HG02981 (cell line): ENCODE measurements at regions not wholly inside any gene's neighbourhood (a gene's known extent, or its start where the extent isn't known, plus 50 kb on each side); places are given as distances from the start of the nearest gene placed in this dataset.

Experiments used
- ATAC-seq: cut with Tn5 transposase; IDR thresholded peaks from one replicate; pipeline ENCODE4 v1.9.1; 2021; ENCODE audit warnings: mild to moderate bottlenecking, moderate library complexity; ENCODE audit not compliant: unreplicated experiment

DNA sequence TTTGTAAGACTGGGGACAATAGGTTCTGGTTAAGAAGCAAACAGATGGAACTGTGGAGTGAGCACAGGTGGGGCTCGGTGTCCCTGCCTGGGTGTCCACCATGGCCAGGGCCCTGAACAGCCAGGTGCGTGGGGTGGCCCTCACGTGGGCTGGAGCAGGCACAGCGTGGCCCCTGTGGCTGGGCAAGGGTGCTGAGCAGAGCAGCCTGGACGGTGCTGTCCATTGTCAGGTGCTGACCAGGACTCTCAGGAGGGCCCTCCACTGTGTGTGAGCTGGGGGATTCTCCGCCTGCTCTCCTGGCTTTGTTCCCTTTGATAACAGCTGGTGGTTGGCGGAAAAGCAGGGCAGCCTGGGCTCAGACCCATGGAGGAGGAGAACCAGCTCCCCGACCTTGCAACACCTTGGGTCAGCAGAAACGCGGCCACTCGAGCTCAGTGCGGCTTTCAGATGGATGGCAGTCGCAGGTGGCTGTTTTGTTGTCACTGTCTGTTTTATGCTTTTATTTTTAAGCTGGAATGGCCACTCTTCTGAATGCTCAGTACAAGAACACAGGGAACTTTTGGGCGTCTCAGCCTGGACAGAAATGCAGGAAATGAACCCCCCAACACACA, 273.9 kb upstream of the ADARB2 start:
- no peak for ATAC-seq

DNA sequence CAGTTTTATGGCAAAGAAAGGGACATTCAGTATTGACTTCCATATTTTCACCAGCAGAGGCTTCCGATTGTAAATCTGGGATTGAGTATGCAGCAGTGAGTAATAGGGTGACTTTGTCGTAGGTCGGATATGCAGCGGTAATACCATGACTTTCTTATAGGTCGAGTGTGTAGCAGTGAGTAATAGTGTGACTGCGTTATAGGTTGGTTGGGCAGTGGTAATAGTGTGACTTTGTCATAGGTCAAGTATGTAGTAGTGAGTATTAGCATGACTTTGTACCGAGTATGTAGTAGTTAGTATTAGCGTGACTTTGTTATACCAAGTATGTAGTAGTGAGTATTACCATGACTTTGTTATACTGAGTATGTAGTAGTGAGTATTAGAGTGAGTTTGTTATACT, 268.2 kb upstream of the ADARB2 start:
- no peak for ATAC-seq

DNA sequence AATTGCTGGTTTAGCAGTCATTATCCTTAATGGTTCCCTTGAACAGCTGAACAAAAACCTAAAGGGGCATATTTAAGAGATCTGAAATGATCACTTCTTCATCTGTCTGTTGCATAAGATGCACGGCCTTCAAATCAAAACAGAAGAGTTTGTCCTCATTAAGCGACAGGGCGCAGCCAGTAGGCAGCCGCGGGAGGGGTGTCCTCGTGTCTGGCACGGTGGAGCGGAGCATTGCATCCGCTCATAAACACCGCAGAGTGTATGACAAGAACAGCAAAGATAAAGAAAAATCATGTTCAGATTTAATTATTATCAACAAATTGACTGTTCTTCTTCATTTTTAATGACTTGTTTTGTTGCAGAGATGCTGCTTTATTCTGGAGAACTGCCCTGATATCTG, 255.6 kb upstream of the ADARB2 start:
- no peak for ATAC-seq

DNA sequence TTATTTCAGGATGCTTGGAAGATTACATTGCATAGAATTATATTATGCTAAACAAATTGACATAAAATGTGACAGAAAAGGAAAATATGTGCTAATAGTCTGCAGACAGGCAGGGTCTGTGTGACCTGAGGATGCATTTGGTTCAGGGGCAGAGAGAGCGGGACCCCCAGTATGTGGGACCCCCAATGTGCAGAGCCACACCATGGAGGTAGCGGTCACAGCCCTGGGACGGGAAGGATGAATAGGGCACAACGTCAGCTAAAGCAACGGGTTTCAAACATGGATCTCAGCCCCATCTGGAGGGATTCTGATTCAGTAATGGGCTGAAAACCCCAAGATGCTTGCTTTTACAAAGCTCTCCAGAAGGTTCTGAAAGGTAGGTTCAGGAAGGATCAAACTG, 251.8 kb upstream of the ADARB2 start:
- no peak for ATAC-seq

DNA sequence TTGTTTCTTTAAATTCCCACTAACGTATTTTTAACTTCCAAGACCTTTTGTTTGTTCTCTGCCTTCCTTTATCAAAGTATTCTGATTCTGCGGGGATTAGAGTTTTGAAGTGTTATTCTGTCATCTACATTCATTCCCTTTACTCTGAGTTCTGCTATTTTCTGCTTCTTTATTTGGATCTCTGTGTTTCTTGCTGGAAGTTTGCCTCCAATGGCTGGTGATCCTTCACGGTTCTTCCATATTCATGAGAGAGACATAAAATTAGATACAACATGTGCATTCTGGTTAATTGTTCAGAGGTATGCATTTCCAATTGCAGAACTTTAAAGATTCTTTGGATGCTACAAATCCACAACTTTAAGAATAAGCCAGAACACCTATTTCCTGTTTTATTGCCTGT, 244.7 kb upstream of the ADARB2 start:
- no peak for ATAC-seq

DNA sequence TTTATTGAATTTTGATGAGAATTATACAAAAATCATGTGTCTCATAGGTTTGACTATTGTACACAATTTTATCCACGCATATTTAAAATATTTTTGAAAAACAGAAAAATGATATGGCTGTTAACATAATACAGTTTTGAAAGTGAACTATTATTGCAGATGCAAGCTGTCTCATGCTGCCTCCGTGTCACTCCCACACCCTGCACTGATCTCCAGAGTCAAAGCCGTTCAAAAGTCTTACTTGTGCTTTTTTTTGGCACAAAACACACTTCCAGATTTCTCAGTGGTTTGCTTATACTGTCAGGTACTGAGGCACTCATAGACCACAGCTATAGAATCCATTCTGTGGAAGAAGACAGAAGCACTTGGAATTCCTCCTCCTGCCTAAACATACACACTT, 243.1 kb upstream of the ADARB2 start:
- ATAC-seq = no peak

DNA sequence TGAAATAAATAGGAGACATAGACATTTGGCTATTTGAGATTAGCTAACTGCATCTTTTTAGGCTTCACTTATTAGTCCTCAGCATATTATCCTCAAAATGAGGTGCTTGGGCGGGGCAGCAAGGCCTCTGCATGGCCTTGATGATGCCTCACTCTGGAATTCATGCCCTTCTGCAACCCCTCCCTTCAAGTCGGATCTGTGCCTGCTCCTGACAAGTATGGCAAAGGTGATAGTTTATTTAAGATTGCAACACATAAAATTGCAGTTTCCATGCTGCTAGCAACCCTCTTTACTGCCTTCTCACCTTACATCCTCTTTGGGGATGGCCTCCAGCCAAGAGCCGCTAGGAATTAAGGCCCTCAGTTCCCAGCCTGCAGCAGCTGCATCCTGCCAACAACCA, 241.3 kb upstream of the ADARB2 start:
- no peak for ATAC-seq

DNA sequence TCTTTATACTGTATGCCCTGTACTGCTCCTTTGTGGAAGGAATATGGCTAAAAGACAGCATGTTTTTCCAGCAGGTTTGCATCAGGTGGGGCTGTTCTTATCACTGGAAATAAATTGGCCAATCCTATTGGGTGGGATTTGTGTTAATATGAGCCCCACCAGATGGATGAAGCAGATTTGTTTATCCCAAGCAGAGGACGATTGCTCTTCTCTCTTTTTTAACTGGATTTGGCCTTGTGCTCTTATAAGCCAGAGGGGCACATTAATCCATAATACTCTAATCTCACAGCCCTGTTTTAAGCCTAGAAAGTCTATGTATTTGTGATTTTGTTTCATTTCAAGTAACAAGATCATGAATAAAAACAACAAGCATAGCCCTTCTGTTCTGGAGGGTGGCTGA, 240.1 kb upstream of the ADARB2 start:
- no peak for ATAC-seq

DNA sequence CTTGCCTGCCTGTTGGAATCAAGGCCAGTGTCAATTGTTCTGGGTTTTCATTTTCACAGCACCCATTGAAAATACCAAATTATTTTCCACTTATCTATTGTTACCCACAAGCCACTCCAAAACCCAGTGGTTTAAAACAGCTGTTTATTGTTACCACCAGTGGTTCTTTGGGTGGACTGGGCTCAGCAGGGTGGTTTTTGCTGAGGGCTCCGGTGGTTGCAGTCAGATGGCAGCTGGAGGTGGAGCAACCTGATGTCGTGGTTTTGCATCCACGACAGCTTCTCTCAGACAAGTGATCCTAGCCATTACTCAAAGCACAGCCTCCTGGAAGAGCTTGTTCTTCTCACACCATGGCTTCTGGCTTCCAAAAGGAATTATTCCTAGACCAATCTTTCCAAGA, 235.1 kb upstream of the ADARB2 start:
- no peak for ATAC-seq

DNA sequence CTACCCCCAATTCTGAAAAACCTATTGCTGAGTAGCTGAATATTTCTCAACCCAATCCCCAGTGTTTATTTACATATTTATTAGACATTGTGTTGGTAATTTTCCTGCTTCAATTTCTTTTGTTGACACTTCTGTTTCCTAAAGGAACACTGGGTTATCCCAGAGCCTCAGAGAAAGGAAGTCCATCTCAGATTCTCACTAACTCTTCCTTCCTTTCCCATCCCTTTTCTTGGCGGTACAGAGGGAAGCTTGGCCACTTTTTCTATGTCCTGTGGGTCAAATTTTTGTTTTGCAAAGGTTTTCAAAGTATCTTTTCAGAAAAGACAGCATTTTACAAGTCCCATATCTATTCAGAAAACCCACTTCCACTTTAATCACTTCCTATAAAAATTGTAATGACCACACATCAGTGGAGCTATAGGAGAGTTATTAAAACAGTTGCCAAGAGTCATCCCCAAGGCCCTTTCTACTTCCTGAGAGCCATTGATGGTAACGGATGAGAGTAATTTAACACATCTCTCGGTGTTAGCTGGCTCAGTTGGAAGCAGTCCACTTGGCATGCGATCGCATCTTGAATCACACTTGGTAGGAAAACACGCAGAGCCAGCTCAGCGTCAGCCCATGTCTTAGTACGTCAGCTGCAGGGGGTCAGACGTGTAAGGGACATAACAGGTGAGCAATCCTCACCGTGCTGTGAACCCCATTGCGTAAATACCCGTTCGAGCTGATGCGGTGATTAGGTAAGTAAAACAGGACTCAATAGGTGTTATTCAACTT, 231.1 kb upstream of the ADARB2 start:
- ATAC-seq = no peak

DNA sequence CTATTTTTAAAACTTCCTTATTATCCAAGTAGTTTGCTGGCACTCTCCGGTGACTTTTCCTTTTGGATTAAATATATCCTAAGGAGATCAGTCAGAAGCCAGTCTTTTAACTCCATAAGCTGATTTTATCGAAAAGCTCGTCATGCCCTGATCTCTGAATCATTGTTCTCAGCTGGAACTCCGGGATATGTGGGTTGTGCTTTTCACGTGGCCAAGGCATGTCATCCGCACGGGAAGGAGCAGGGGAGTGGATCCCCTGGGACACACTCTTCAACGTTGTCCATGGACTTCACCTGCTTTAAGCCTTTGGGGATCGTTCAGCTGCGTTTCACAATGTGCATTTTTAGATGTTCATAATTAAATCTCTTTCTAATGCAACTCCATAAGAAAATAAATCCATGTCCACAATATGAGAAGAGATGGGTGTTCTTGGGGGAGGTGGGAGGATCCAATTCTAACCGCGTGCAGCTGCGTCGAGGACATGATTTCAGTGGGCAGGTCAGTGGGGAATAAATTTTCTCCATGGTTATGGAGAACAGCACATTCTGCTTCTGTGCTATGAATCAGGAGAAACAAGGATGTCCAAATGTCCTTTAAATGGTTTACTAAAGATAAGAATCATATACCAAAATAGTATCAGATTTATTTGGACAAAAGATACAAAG, 229.5 kb upstream of the ADARB2 start:
- ATAC-seq = no peak

DNA sequence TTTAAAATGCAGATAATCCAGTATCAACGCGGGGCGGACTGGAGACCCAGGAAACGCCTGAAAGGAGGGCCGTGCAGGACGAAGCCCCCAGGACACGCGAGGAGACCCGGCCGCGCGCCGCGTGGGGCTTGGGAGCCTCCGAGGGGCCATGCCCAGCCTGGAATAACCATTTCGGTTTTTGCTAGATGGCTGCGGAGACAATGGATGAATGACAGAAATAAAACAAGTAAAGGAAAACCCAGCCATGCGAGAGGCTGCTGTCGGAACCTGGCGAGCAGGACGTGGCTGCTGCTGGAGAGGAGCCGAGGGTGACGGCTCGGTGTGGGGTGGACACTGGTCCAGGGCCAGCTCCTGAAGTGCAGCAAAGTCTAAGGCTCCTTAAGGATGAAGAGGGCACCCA, 227.2 kb upstream of the ADARB2 start:
- ATAC-seq = no peak

DNA sequence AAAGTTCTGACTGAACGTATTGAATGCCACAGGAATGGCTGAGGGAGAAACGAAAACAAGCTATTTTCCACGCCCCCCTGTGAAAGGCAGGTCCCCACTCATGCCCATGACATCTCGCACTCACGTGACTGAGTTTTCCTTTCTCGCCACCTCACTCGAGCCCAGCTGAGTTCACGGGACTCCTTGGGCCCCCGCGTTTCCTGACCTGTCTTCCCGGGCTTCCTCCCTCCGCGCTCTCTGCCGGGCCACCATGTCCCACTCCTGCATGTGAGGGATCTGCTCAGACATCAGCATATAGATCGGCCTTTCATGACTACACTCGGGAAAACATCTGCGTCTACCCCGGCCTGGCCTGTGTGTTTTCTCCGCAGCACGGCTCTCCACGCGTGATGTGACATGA, 226.0 kb upstream of the ADARB2 start:
- ATAC-seq = no peak

DNA sequence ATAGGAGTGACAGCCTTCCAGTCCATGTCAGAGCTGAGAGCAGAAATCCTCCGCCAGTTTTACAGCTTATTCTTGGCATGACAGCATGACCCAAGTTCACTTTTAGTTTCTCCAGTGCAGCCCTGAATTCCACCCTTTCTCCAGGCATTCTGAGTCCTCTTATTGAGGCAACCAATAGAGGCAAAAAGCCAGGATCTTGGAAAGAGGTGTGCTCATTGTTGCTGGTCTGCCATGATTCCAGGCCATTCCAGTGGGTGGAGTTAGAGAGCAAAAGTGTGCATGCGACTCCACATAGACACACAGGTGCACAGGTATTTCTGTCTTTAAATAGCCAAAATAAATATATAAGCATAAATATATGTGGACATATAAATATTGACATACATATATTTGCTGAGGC, 224.7 kb upstream of the ADARB2 start:
- no peak for ATAC-seq

DNA sequence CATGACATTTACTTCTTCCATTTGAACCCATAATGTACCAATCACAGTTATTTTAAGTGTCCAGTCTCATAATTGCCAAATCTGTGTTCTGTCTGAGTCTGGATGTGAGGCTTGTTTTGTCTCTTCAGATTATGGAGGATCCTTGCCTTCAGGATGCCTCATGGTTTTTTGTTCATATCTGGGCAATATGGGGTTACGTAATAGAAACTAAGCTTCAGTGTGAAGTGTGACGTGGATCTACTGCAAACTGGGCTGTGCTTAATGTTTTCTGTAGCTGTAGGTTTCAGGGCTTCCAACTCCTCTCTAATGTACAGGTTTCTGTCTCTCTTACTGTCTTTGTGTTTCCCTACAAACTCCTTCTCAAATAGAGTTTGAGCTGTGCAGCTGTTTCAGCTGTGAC, 223.7 kb upstream of the ADARB2 start:
- ATAC-seq = no peak

DNA sequence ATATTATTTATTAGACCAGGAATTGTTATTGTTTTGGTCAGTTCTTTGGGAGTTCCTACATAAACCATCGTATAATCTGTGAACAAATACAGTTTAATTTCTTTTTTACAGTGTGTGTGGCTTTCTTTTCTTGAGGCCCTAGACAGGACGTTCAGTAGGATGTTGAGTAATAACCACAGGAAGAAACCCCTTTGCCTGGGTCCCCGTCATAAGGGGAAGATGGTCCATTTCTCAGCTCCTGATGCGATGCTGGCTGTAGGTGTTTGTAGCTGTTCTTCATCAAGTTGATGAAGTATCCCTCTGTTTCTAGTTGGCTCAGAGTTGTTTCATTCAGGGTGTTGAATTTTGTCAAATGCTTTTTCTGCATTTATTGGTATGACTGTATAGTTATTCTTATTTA, 219.7 kb upstream of the ADARB2 start:
- ATAC-seq = no peak

DNA sequence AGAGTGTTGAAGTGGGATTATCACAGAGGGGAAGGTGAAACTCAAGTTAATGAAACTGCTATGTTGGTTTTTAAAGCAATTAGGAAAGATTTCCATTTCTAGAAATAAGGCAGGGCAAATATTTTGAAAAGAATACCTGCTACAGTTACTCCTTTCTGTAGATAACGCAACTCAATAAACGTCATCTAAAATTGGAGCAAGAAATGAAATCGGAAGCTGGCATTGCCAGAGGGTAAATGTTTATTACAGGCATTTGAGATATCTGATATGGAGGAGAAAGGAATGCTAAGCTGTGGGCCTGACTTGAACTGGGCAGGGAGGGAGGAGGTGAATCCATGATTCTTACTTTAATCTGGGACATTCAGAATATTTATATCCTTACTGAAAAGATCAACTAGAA, 217.0 kb upstream of the ADARB2 start:
- ATAC-seq = no peak

DNA sequence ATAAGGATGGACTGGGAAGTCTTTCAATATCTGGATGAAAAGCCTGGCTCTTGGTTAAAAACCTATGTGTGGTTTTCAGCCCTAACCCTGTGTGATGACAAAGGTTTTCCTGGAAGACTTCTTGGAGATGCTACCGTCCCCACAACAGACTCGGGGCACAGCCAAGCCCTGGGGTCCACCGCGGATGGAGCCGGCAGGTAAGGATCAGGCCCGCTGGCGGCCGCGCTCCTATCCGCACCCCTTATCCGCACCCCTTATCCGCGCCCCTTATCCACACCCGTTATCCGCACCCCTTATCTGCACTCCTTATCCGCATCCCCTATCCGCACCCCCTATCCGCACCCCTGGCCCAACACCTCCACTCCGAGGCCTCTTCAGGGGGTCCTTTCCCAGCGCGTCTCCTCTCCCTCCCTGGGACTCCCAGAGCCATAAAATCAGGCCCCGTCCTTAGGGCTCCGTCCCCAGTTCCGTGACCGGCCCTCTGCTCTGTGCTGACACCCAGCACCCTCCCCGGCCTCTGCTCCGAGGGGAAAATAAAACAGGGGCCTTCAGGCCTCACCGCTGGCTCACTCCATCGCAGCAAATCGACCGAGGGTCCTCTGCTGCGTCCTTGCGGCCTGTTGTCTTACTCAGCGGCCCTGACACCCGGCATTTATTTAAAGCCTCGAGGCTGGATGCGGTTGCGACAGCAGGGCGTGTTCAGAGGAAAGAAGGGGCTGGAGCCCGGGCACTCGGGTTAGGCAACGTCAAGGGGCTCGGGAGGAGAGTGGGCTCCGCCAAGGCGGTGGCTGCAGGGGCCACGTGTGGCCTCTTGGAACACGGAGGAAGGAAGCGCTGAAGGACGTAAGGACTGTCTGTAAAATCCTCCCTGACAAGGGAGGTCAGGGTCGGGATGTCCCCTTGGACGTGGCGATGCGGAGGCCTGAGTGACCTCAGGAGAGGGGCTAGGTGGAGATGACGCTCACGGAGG, 215.1 kb upstream of the ADARB2 start:
- no peak for ATAC-seq

DNA sequence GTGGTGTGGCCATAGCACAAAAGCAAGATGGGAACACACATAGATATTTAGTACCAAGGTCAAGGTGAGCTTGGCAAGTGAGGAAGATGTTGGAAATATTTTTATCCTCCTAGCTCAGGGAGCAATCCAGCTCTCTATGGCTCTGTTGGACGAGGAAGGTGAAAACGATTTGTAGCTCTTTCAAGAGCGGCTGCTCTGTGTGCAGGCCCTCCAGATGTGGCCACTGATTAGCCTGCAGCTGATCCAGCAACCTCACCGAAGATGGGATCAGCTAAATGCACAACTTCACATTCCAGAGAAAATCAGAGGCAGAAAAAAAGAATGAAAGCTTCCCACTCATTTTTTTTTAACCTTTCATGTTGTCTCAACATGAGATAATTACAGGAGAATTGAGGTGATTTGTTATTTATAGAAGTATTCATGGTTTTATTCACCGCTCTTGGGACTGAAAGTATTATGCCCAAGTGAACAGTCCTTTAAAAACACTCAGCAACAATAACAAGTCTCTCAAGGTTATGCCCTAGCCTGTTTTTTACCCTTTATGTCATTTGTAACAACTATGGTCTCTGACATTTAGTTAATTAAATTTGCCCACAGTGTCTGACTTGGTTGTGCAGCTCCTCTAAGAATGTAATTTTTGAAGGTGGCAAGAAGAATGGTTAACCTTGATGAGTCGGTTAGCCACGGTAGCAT, 213.6 kb upstream of the ADARB2 start:
- ATAC-seq = no peak

DNA sequence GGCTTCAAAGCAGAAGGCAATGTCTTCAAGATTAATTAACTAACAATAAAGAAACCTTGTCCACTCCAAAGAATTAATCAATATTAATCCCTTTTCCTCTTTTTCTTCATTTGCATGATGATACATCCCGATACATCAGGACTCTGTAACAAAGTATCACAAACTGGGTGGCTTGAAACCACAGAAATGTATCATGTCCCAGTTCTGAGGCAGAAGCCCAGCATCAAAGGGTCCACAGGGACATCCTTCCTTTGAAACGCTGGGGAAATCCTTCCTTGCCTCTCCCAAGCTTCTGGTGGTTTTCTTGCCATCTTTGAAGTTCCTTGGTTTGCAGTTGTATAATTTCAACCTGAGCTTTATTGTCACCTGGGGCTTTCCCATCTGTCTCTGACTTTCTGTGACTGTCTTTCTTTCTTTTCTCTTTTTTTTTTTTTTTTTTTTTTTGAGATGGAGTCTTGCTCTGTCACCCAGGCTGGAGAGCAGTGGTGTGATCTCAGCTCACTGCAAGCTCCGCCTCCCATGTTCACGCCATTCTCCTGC, 210.2 kb upstream of the ADARB2 start:
- ATAC-seq = no peak
